Activated B cell treated with CpG ODN at 0.5 μM for 24 hours (primary cell): ENCODE measurements at regions not wholly inside any gene's neighbourhood (a gene's known extent, or its start where the extent isn't known, plus 50 kb on each side); places are given as distances from the start of the nearest gene placed in this dataset.

Experiments
- ATAC-seq: fragments of 200-7000 bp; cut with Tn5 transposase; one replicate; pipeline ENCODE4 v1.10.0; 2021; ENCODE audit warnings: low read depth, mild to moderate bottlenecking, moderate library complexity
- CTCF ChIA-PET: fragments of 350-600 bp; sonication (Branson Sonifier 250); formaldehyde crosslinking; loops from one replicate; lab custom pipeline; 2021; ENCODE audit warnings: antibody characterized with exemption; lab: Charles Lee
- POLR2A ChIA-PET: fragments of 350-600 bp; sonication (Branson Sonifier 250); formaldehyde crosslinking; loops from one replicate; lab custom pipeline; 2021; ENCODE audit warnings: antibody characterized with exemption; lab: Charles Lee
- DNase-seq: peaks from one replicate; pipeline ENCODE4 v3.0.0; 2022
- H3K27ac Mint-ChIP-seq: one replicate; pipeline ENCODE4 v1.8.0; 2020; ENCODE audit warnings: mixed read lengths
- H3K27me3 Mint-ChIP-seq: one replicate; pipeline ENCODE4 v1.8.0; 2021; ENCODE audit warnings: mixed read lengths
- H3K36me3 Mint-ChIP-seq: one replicate; pipeline ENCODE4 v1.8.0; 2021; ENCODE audit warnings: low read depth, mixed read lengths
- H3K4me1 Mint-ChIP-seq: one replicate; pipeline ENCODE4 v1.8.0; 2021; ENCODE audit warnings: mixed read lengths
- H3K4me3 Mint-ChIP-seq: one replicate; pipeline ENCODE4 v1.8.0; 2020; ENCODE audit warnings: mild to moderate bottlenecking, mixed read lengths
- H3K9me3 Mint-ChIP-seq: one replicate; pipeline ENCODE4 v1.8.0; 2020; ENCODE audit warnings: mixed read lengths
- CTCF ChIP-seq: fragments of 200-600 bp; IDR thresholded peaks from one replicate; pipeline ENCODE4 v1.8.0; 2022; ENCODE audit warnings: antibody characterized with exemption, mild to moderate bottlenecking
- intact Hi-C: fragments of 100-400 bp; cut with micrococcal nuclease; formaldehyde crosslinking; loops from one replicate; pipeline ENCODE4 v1.15.1; 2024

- Mint-ChIP-seq H3K27me3 (peaks cover 12% of the 10 kb centered on the region), H3K36me3 (no peaks in the 10 kb centered on the region), H3K4me3 (no peak overlapping the region), H3K4me1 (no peaks in the 10 kb centered on the region), H3K27ac (no peak overlapping the region), H3K9me3 (no peaks in the 10 kb centered on the region)
- DNase-seq (no peak), ATAC-seq (no peak)
- ChIA-PET CTCF (no interaction called here), POLR2A (no interaction called here)
- TF ChIP-seq CTCF, result no peak
- intact Hi-C loops, result no loop called here
Measured at GRCh38 chr1:199753513-199753912, 274.0 kb upstream of the NR5A2 start.

- DNase-seq, result no peak
- intact Hi-C loops, result no loop called here
- ATAC-seq, result no peak
- H3K27ac Mint-ChIP-seq, result no peak overlapping the region
- no peak for TF ChIP-seq CTCF
- POLR2A ChIA-PET, result no interaction called here
- H3K27me3 Mint-ChIP-seq, result peaks cover 20% of the 10 kb centered on the region
- CTCF ChIA-PET, result no interaction called here
- no peaks in the 10 kb centered on the region for H3K9me3 Mint-ChIP-seq
- no peaks in the 10 kb centered on the region for H3K36me3 Mint-ChIP-seq
- H3K4me1 Mint-ChIP-seq, result no peaks in the 10 kb centered on the region
- H3K4me3 Mint-ChIP-seq, result no peak overlapping the region
Measured at GRCh38 chr1:199756066-199756465, 271.4 kb upstream of the NR5A2 start.

- Mint-ChIP-seq H3K9me3 (no peaks in the 10 kb centered on the region), H3K4me1 (no peaks in the 10 kb centered on the region), H3K36me3 (no peaks in the 10 kb centered on the region), H3K27me3 (peaks cover 21% of the 10 kb centered on the region), H3K27ac (no peak overlapping the region), H3K4me3 (no peak overlapping the region)
- intact Hi-C loops, result no loop called here
- POLR2A ChIA-PET, result no interaction called here
- ATAC-seq (no peak), DNase-seq (no peak)
- TF ChIP-seq CTCF, result no peak
- CTCF ChIA-PET, result no interaction called here
Measured at GRCh38 chr1:199758626-199759255, 268.8 kb upstream of the NR5A2 start.

- Mint-ChIP-seq H3K27me3 (peaks cover 21% of the 10 kb centered on the region), H3K4me1 (no peaks in the 10 kb centered on the region), H3K9me3 (no peaks in the 10 kb centered on the region), H3K4me3 (no peak overlapping the region), H3K36me3 (no peaks in the 10 kb centered on the region), H3K27ac (no peak overlapping the region)
- intact Hi-C loops, result no loop called here
- POLR2A ChIA-PET, result no interaction called here
- CTCF ChIA-PET, result no interaction called here
- DNase-seq (no peak), ATAC-seq (no peak)
- no peak for TF ChIP-seq CTCF
Measured at GRCh38 chr1:199759268-199759730, 268.2 kb upstream of the NR5A2 start.

- Mint-ChIP-seq H3K27me3 (peaks cover 18% of the 10 kb centered on the region), H3K9me3 (peaks cover 11% of the 10 kb centered on the region), H3K27ac (no peak overlapping the region), H3K4me3 (no peak overlapping the region), H3K4me1 (no peaks in the 10 kb centered on the region), H3K36me3 (peaks cover 3% of the 10 kb centered on the region)
- POLR2A ChIA-PET, result no interaction called here
- TF ChIP-seq CTCF, result no peak
- no peak for DNase-seq
- intact Hi-C loops, result no loop called here
- ATAC-seq, result no peak
- CTCF ChIA-PET, result no interaction called here
Measured at GRCh38 chr1:199762572-199762971, 264.9 kb upstream of the NR5A2 start.
